Esophagus muscularis mucosa (tissue), 3 donors: ENCODE measurements at regions not wholly inside any gene's neighbourhood (a gene's known extent, or its start where the extent isn't known, plus 50 kb on each side); places are given as distances from the start of the nearest gene placed in this dataset.

Source experiments
- POLR2A ChIP-seq: fragments of 450-650 bp; IDR thresholded peaks from one replicate; pipeline ENCODE4 v1.6.1; 2017; ENCODE audit warnings: antibody characterized with exemption, moderate library complexity, mild to moderate bottlenecking, low read depth
- POLR2AphosphoS5 ChIP-seq, 2 donors: sonication (generic); formaldehyde crosslinking; IDR thresholded peaks; one replicate each; pipeline ENCODE4 v1.6.1; 2017; ENCODE audit warnings: antibody characterized with exemption in 2 of 2
- TF ChIP-seq, protein P1 (sequence below), 3 experiments: fragments of 200-600 bp in 2 of 3; fragments of 450-650 bp in 1 of 3; sonication (generic) in 2 of 3; IDR thresholded peaks; one replicate each; pipeline ENCODE4 v1.5.1; 2017 to 2019; ENCODE audit warnings: antibody characterized with exemption in 3 of 3, mild to moderate bottlenecking in 2 of 3, moderate library complexity in 1 of 3

DNA sequence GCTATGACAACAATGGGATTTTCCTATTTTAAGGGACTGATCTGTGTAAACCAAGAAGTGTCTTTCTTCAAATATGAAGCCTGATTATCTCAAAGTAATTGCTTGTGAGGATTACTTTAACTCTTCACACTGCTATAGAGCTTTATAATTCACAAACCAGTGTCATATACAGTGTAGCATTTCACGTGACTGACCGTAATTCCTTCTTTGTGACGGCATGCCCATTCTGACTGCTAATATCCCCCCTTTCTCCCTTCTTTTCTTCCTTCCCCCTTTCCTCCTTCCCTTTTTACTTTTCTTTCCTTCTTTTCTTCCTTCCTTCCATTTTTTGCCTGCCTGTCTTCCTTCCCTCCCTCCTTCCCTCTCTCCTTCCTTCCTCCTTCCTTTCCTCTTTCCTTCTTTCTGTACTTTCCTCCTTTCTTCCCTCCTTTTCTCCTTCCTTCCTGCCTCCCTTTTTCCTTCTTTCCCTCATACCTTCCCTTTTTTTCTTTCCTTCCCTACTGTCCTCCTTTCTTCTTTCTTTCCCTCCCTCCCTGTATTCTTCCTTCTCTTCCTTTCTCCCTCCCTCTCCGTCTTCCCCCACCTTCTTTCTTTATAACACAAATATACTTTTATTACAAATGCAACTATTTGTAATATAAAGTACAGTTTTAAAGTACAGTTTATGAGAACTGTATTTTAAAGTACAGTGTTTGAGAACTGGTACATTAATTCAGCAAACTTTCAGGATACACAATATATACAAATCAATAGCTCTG is 75.0 kb upstream of the EXOC2 start:
- TF ChIP-seq, protein P1, sequence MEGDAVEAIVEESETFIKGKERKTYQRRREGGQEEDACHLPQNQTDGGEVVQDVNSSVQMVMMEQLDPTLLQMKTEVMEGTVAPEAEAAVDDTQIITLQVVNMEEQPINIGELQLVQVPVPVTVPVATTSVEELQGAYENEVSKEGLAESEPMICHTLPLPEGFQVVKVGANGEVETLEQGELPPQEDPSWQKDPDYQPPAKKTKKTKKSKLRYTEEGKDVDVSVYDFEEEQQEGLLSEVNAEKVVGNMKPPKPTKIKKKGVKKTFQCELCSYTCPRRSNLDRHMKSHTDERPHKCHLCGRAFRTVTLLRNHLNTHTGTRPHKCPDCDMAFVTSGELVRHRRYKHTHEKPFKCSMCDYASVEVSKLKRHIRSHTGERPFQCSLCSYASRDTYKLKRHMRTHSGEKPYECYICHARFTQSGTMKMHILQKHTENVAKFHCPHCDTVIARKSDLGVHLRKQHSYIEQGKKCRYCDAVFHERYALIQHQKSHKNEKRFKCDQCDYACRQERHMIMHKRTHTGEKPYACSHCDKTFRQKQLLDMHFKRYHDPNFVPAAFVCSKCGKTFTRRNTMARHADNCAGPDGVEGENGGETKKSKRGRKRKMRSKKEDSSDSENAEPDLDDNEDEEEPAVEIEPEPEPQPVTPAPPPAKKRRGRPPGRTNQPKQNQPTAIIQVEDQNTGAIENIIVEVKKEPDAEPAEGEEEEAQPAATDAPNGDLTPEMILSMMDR (IDR thresholded peaks at IDR 0.05), result no peak
- TF ChIP-seq POLR2AphosphoS5 (IDR thresholded peaks at IDR 0.05), result no peak
- TF ChIP-seq POLR2A, result no peak
